ENCODE measurements at regions not wholly inside any gene's neighbourhood (a gene's known extent, or its start where the extent isn't known, plus 50 kb on each side); places are given as distances from the start of the nearest gene placed in this dataset.

DNA sequence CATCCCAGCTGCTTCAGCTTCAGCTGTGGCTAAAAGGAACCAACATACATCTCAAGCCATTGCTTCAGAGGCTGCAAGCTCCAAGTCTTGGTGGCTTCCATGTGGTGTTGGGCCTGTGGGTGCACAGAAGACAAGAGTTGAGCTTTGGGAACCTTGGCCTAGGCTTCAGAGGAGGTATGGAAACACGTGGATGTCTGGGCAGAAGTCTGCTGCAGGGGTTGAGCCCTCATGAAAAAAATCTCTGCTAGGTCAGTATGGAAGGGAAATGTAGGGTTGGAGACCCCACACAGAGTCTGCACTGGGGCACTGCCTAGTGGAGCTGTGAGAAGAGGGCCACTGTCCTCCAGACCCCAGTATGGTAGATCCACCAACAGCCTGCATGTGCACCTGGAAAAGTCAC lies 279.3 kb downstream of the MZT1 start:
- Mint-ChIP-seq H3K4me1 (ENCODE audit: low read depth) (no peaks in the 10 kb centered on the region), H3K27ac (no peak overlapping the region), H3K4me3 (no peak overlapping the region), H3K36me3 (ENCODE audit: low read depth) (no peaks in the 10 kb centered on the region), H3K27me3 (no peaks in the 10 kb centered on the region), H3K9me3 (peaks cover 16% of the 10 kb centered on the region)
- ATAC-seq (ENCODE audit: poor library complexity) (no peak), DNase-seq (no peak)
- Histone ChIP-seq H3K36me3 (ENCODE audit: insufficient read depth, low read length) (no peaks in the 10 kb centered on the region), H3K9me3 (ENCODE audit: control insufficient read depth in 1 of 2, insufficient read depth in 1 of 2, low read length in 2 of 2) (peaks cover 0 to 8% of the 10 kb centered on the region in 2 experiments), H3K27ac (ENCODE audit: low read depth in 1 of 2, low read length in 2 of 2) (no peak overlapping the region), H3K4me3 (ENCODE audit: low read length) (no peak overlapping the region), H3K27me3 (ENCODE audit: control insufficient read depth in 1 of 2, insufficient read depth in 2 of 2, low read length in 2 of 2) (no peaks in the 10 kb centered on the region), H3K4me1 (ENCODE audit: insufficient read depth, low read length) (no peaks in the 10 kb centered on the region)
- intact Hi-C loops (cut with DNase I, micrococcal nuclease), result no loop called here
- CTCF ChIA-PET, result no interaction called here
- POLR2A ChIA-PET, result no interaction called here
- TF ChIP-seq, protein P1, sequence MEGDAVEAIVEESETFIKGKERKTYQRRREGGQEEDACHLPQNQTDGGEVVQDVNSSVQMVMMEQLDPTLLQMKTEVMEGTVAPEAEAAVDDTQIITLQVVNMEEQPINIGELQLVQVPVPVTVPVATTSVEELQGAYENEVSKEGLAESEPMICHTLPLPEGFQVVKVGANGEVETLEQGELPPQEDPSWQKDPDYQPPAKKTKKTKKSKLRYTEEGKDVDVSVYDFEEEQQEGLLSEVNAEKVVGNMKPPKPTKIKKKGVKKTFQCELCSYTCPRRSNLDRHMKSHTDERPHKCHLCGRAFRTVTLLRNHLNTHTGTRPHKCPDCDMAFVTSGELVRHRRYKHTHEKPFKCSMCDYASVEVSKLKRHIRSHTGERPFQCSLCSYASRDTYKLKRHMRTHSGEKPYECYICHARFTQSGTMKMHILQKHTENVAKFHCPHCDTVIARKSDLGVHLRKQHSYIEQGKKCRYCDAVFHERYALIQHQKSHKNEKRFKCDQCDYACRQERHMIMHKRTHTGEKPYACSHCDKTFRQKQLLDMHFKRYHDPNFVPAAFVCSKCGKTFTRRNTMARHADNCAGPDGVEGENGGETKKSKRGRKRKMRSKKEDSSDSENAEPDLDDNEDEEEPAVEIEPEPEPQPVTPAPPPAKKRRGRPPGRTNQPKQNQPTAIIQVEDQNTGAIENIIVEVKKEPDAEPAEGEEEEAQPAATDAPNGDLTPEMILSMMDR (IDR thresholded peaks at IDR 0.05), result no peak

DNA sequence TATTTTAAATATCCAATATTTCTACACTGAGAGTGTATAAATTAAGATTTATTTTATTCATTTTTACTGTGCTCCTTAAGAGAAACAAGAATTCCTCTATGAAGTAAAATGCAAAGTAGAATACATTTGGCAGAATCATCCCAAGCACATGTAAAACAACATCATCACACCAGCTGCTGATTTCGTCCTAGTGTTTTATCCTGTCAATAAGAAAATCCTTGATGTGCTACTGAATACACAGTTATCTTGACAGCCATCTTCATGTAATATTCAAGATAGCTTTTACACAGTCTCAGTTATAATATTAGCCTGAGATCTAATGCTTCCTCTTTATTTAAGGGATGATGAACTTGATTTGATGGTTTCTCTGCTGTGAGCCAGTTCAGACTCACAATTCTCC lies 282.4 kb downstream of the MZT1 start:
- POLR2A ChIA-PET, result no interaction called here
- DNase-seq, result no peak
- H3K9me3 Mint-ChIP-seq, result peaks cover 16% of the 10 kb centered on the region
- Histone ChIP-seq H3K4me1 (ENCODE audit: insufficient read depth, low read length) (no peaks in the 10 kb centered on the region), H3K4me3 (ENCODE audit: low read length) (no peak overlapping the region), H3K9me3 (ENCODE audit: control insufficient read depth in 1 of 2, insufficient read depth in 1 of 2, low read length in 2 of 2) (peaks cover 0 to 8% of the 10 kb centered on the region in 2 experiments), H3K27ac (ENCODE audit: low read depth in 1 of 2, low read length in 2 of 2) (no peak overlapping the region), H3K27me3 (ENCODE audit: control insufficient read depth in 1 of 2, insufficient read depth in 2 of 2, low read length in 2 of 2) (no peaks in the 10 kb centered on the region), H3K36me3 (ENCODE audit: insufficient read depth, low read length) (no peaks in the 10 kb centered on the region)
- CTCF ChIA-PET, result no interaction called here
- no peaks in the 10 kb centered on the region for H3K36me3 Mint-ChIP-seq (ENCODE audit: low read depth)
- no peak overlapping the region for H3K4me3 Mint-ChIP-seq
- no peaks in the 10 kb centered on the region for H3K27me3 Mint-ChIP-seq
- no peak for ATAC-seq (ENCODE audit: poor library complexity)
- H3K27ac Mint-ChIP-seq, result no peak overlapping the region
- TF ChIP-seq, protein P1 (IDR thresholded peaks at IDR 0.05), result no peak
- intact Hi-C loops (cut with DNase I, micrococcal nuclease), result no loop called here
- no peaks in the 10 kb centered on the region for H3K4me1 Mint-ChIP-seq (ENCODE audit: low read depth)

DNA sequence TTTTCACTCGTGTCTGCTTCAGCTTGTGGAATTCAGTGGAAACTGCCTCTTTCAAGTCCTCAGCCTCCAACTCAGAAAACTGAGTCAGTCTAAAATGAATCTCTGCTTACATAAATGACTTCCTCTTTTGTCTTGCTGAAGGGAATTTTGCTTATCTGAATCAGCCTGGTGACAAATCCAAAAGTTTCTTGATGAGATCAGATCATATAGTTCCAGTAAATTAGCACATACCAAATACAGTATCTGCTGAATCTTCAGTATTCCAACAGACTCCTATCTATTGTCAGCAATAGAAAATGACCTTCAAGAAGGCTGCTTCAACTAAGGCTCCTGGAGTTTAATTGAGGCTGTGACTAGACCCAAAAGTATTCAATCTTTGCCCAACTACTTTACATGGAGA lies 290.0 kb downstream of the MZT1 start:
- Histone ChIP-seq H3K4me3 (ENCODE audit: low read length) (no peak overlapping the region), H3K27me3 (ENCODE audit: control insufficient read depth in 1 of 2, insufficient read depth in 2 of 2, low read length in 2 of 2) (no peaks in the 10 kb centered on the region), H3K27ac (ENCODE audit: low read depth in 1 of 2, low read length in 2 of 2) (no peak overlapping the region), H3K36me3 (ENCODE audit: insufficient read depth, low read length) (no peaks in the 10 kb centered on the region), H3K9me3 (ENCODE audit: control insufficient read depth in 1 of 2, insufficient read depth in 1 of 2, low read length in 2 of 2) (no peaks in the 10 kb centered on the region), H3K4me1 (ENCODE audit: insufficient read depth, low read length) (no peaks in the 10 kb centered on the region)
- DNase-seq (peak in 1 of 14 experiments; percentile 1), ATAC-seq (ENCODE audit: poor library complexity) (no peak)
- ChIA-PET CTCF (no interaction called here), POLR2A (no interaction called here)
- H3K27ac Mint-ChIP-seq, result no peak overlapping the region
- no peaks in the 10 kb centered on the region for H3K4me1 Mint-ChIP-seq (ENCODE audit: low read depth)
- H3K4me3 Mint-ChIP-seq, result no peak overlapping the region
- H3K9me3 Mint-ChIP-seq, result no peaks in the 10 kb centered on the region
- H3K36me3 Mint-ChIP-seq (ENCODE audit: low read depth), result no peaks in the 10 kb centered on the region
- intact Hi-C loops (cut with DNase I, micrococcal nuclease), result no loop called here
- TF ChIP-seq, protein P1 (IDR thresholded peaks at IDR 0.05), result no peak
- H3K27me3 Mint-ChIP-seq, result no peaks in the 10 kb centered on the region
